Epithelial cell of proximal tubule (primary cell): ENCODE measurements at regions not wholly inside any gene's neighbourhood (a gene's known extent, or its start where the extent isn't known, plus 50 kb on each side); places are given as distances from the start of the nearest gene placed in this dataset.

Source experiments
- DNase-seq: peaks from one replicate; pipeline ENCODE4 v3.0.0-alpha.2; 2011; ENCODE audit warnings: low read depth
- H3K4me3 ChIP-seq: 2 replicates; pipeline ENCODE4 v1.5.1; 2011; ENCODE audit warnings: low read depth, mild to moderate bottlenecking, low read length
- CTCF ChIP-seq: conservative IDR thresholded peaks from 2 replicates; pipeline ENCODE4 v1.5.1; 2012; ENCODE audit warnings: low read depth, mild to moderate bottlenecking, low read length

DNA sequence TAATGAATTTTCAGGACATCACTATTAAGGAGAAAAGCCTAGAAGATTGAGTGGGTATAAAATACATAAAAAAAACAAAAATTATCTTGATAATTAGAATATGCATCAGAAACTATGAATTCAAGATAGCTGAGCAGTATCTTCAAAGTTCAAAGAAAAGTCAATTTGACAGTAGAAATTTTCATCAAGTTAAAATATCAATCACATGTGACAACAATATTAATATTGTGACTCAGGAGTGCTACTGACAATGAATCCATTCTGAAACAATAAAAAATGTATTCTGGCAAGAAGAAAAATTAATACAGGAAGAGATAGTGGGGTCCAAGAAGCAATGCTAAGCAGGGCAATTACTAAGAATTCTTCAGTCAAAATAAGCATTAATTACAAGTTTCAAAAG lies 151.9 kb upstream of the GLRA2 start:
- DNase-seq = no peak
- H3K4me3 ChIP-seq = no peak overlapping the region
- TF ChIP-seq CTCF = no peak

DNA sequence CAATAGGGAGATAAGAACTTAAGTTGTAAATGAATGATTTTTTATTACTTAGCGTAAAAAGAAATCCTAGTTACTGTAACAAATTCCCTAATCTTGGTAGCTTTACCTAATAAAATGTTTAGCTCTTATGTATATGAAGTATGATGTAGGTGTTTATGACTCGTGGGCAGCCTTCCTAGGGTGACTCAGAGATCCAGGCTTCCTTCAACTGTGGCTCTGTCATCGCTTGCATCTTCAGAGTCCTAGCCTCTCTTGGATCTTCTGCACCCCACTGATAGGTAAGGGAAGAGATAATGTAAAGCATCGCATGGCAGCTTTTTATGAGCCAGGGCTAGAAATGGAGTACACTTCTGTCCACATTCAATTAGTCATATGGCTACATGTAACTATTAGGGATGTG lies 165.6 kb upstream of the GLRA2 start:
- no peak for DNase-seq
- TF ChIP-seq CTCF = no peak
- H3K4me3 ChIP-seq = no peak overlapping the region

DNA sequence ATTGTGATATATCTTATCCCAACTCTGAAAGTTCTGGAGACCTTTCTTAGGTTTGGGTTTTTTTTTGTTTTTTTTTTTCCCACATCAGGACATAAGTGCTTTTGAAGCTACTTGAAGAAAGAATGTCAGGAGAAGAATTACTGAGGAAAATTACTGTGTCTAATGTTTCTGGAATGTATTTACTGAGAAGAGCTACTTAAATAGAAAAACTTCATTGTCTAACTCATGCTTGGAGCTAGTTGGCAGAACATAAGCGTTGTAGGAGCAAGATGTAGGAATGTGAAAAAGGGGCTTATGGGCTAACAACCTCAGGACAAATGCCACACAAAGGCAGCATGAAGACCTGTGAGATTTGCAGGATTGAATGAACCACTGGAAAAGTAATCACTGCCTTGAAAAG lies 166.6 kb upstream of the GLRA2 start:
- no peak for TF ChIP-seq CTCF
- no peak for DNase-seq

DNA sequence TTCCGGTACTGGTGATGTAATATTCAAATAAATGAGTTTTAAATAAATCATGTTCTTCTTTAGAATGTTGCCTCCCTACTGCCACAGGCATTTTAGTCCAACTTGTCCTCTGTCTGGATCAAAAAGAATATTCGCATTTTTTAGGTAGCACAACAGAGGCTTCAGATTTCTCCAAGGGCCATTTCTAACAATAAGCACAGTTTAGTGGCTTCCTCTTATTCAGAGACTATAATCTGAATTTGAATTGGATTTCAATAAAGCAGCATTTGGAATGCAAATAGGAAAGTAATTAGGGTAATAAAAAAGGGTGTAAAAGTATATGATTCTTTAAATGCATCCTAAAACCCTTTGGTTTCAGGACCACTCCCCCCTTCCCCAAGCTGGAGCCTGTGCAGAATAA lies 167.9 kb upstream of the GLRA2 start:
- DNase-seq = no peak
- TF ChIP-seq CTCF = no peak
- H3K4me3 ChIP-seq = no peak overlapping the region

More for the DNA sequence above, 166.6 kb upstream of the GLRA2 start:
- H3K4me3 ChIP-seq = no peak overlapping the region

GRCh38 chrX:14359727-14360126 lies 169.6 kb upstream of the GLRA2 start:
- no peak overlapping the region for H3K4me3 ChIP-seq
- DNase-seq = no peak
- TF ChIP-seq CTCF = no peak

DNA sequence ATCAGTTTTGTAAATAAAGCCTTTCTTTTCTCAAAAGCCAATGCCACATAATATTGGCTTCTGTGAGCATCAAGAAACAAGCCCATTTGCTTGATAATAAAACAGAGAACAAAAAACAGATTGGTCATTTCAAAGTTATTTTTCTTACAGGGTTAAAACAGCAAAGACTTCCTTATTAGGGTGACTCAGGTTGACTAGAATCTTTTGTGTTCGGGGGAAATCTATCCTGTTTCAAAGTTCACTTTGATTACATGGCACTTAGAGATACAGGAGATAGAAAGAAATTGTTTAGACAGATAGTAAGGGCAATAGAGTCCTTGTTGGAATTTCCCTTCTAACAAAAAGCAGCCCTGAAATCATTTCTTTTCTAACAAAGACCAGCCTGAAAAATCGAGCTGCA lies 170.0 kb upstream of the GLRA2 start:
- no peak for DNase-seq
- no peak overlapping the region for H3K4me3 ChIP-seq
- no peak for TF ChIP-seq CTCF

- DNase-seq = no peak
- no peak for TF ChIP-seq CTCF
- H3K4me3 ChIP-seq = no peak overlapping the region
These were observed 172.0 kb upstream of the GLRA2 start for GRCh38 chrX:14357314-14357713.
